GM23338 (cell line): ENCODE measurements at regions not wholly inside any gene's neighbourhood (a gene's known extent, or its start where the extent isn't known, plus 50 kb on each side); places are given as distances from the start of the nearest gene placed in this dataset.

Experiments
- CREB1 ChIP-seq: fragments of 250-450 bp; sonication (Bioruptor Pico); IDR thresholded peaks from 2 replicates; pipeline ENCODE4 v1.5.0; 2020; ENCODE audit warnings: low read depth, mild to moderate bottlenecking, moderate library complexity
- EZH2 ChIP-seq: fragments of 200-600 bp; sonication (generic); IDR thresholded peaks from one replicate; pipeline ENCODE4 v1.8.0; 2017; ENCODE audit warnings: antibody characterized with exemption, mild to moderate bottlenecking, low read depth; ENCODE audit not compliant: unreplicated experiment
- EZH2phosphoT487 ChIP-seq: fragments of 200-600 bp; sonication (generic); IDR thresholded peaks from one replicate; pipeline ENCODE4 v1.8.1; 2018; ENCODE audit warnings: antibody characterized with exemption; ENCODE audit not compliant: unreplicated experiment
- JUNB ChIP-seq: IDR thresholded peaks from one replicate; pipeline ENCODE4 v1.6.1; 2016; ENCODE audit warnings: antibody characterized with exemption; ENCODE audit not compliant: unreplicated experiment
- NANOG ChIP-seq: IDR thresholded peaks from 2 replicates; pipeline ENCODE4 v1.6.1; 2016; ENCODE audit warnings: antibody characterized with exemption, borderline replicate concordance
- POLR2AphosphoS5 ChIP-seq: IDR thresholded peaks from 2 replicates; pipeline ENCODE4 v1.6.1; 2016; ENCODE audit warnings: antibody characterized with exemption, low read depth
- STAT1 ChIP-seq: IDR thresholded peaks from one replicate; pipeline ENCODE4 v1.6.1; 2016; ENCODE audit warnings: antibody characterized with exemption; ENCODE audit not compliant: unreplicated experiment
- ZNF114 ChIP-seq: fragments of 250-450 bp; sonication (Bioruptor Pico); IDR thresholded peaks from 2 replicates; pipeline ENCODE4 v1.5.0; 2020; ENCODE audit warnings: mild to moderate bottlenecking, moderate library complexity
- TF ChIP-seq, protein P1 (sequence below), 2 experiments: fragments of 200-600 bp in 1 of 2; sonication (generic) in 1 of 2; conservative IDR thresholded peaks; 2 replicates each; pipeline versions ENCODE4 v1.5.1 to v1.6.1; 2016 to 2017; ENCODE audit warnings: antibody characterized with exemption in 2 of 2, low read depth in 2 of 2, mild to moderate bottlenecking in 2 of 2, moderate library complexity in 1 of 2
- TF ChIP-seq, protein P2 (sequence below): fragments of 250-450 bp; sonication (Bioruptor Pico); IDR thresholded peaks from 2 replicates; pipeline ENCODE4 v1.5.0; 2020; ENCODE audit warnings: mild to moderate bottlenecking, moderate library complexity
- TF ChIP-seq, protein P3 (sequence below): IDR thresholded peaks from one replicate; pipeline ENCODE4 v1.6.1; 2018; ENCODE audit warnings: antibody characterized with exemption; ENCODE audit not compliant: unreplicated experiment
- TF ChIP-seq, protein P4 (sequence below): IDR thresholded peaks from 2 replicates; pipeline ENCODE4 v1.6.1; 2016; ENCODE audit warnings: antibody characterized with exemption

DNA sequence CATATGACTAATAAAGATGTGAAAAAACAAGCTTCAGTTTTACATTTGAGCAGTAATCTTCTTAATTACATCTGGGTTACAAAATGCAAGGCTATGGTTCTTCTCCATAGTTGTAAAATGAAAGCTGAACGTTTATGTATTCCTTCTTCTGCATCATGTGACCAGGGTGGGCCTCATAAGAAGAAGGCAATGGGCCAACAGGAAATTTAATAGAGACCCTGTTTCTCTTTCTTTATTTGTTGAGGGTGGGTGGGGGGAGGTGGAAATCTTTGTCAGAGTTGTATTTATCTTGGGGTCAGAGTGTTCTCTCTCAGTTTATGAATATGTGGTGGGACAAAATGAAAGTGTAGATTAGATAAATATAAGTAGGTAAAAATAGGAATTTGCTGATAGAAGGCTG, 418.8 kb downstream of the TLE4 start:
- TF ChIP-seq, protein P1, sequence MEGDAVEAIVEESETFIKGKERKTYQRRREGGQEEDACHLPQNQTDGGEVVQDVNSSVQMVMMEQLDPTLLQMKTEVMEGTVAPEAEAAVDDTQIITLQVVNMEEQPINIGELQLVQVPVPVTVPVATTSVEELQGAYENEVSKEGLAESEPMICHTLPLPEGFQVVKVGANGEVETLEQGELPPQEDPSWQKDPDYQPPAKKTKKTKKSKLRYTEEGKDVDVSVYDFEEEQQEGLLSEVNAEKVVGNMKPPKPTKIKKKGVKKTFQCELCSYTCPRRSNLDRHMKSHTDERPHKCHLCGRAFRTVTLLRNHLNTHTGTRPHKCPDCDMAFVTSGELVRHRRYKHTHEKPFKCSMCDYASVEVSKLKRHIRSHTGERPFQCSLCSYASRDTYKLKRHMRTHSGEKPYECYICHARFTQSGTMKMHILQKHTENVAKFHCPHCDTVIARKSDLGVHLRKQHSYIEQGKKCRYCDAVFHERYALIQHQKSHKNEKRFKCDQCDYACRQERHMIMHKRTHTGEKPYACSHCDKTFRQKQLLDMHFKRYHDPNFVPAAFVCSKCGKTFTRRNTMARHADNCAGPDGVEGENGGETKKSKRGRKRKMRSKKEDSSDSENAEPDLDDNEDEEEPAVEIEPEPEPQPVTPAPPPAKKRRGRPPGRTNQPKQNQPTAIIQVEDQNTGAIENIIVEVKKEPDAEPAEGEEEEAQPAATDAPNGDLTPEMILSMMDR (conservative IDR thresholded peaks at IDR 0.05; ENCODE audit: low read depth in 2 of 2), result no peak
- TF ChIP-seq NANOG (no peak), STAT1 (no peak), EZH2 (no peak), JUNB (no peak), POLR2AphosphoS5 (no peak), EZH2phosphoT487 (no peak), ZNF114 (CRISPR knock-in tag) (no peak), CREB1 (CRISPR knock-in tag) (no peak)
- TF ChIP-seq, protein P2, sequence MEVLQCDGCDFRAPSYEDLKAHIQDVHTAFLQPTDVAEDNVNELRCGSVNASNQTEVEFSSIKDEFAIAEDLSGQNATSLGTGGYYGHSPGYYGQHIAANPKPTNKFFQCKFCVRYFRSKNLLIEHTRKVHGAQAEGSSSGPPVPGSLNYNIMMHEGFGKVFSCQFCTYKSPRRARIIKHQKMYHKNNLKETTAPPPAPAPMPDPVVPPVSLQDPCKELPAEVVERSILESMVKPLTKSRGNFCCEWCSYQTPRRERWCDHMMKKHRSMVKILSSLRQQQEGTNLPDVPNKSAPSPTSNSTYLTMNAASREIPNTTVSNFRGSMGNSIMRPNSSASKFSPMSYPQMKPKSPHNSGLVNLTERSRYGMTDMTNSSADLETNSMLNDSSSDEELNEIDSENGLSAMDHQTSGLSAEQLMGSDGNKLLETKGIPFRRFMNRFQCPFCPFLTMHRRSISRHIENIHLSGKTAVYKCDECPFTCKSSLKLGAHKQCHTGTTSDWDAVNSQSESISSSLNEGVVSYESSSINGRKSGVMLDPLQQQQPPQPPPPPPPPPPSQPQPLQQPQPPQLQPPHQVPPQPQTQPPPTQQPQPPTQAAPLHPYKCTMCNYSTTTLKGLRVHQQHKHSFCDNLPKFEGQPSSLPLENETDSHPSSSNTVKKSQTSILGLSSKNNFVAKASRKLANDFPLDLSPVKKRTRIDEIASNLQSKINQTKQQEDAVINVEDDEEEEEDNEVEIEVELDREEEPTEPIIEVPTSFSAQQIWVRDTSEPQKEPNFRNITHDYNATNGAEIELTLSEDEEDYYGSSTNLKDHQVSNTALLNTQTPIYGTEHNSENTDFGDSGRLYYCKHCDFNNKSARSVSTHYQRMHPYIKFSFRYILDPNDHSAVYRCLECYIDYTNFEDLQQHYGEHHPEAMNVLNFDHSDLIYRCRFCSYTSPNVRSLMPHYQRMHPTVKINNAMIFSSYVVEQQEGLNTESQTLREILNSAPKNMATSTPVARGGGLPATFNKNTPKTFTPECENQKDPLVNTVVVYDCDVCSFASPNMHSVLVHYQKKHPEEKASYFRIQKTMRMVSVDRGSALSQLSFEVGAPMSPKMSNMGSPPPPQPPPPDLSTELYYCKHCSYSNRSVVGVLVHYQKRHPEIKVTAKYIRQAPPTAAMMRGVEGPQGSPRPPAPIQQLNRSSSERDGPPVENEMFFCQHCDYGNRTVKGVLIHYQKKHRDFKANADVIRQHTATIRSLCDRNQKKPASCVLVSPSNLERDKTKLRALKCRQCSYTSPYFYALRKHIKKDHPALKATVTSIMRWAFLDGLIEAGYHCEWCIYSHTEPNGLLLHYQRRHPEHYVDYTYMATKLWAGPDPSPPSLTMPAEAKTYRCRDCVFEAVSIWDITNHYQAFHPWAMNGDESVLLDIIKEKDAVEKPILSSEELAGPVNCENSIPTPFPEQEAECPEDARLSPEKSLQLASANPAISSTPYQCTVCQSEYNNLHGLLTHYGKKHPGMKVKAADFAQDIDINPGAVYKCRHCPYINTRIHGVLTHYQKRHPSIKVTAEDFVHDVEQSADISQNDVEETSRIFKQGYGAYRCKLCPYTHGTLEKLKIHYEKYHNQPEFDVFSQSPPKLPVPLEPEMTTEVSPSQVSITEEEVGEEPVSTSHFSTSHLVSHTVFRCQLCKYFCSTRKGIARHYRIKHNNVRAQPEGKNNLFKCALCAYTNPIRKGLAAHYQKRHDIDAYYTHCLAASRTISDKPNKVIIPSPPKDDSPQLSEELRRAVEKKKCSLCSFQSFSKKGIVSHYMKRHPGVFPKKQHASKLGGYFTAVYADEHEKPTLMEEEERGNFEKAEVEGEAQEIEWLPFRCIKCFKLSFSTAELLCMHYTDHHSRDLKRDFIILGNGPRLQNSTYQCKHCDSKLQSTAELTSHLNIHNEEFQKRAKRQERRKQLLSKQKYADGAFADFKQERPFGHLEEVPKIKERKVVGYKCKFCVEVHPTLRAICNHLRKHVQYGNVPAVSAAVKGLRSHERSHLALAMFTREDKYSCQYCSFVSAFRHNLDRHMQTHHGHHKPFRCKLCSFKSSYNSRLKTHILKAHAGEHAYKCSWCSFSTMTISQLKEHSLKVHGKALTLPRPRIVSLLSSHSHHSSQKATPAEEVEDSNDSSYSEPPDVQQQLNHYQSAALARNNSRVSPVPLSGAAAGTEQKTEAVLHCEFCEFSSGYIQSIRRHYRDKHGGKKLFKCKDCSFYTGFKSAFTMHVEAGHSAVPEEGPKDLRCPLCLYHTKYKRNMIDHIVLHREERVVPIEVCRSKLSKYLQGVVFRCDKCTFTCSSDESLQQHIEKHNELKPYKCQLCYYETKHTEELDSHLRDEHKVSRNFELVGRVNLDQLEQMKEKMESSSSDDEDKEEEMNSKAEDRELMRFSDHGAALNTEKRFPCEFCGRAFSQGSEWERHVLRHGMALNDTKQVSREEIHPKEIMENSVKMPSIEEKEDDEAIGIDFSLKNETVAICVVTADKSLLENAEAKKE (CRISPR knock-in tag), result no peak
- TF ChIP-seq, protein P3, sequence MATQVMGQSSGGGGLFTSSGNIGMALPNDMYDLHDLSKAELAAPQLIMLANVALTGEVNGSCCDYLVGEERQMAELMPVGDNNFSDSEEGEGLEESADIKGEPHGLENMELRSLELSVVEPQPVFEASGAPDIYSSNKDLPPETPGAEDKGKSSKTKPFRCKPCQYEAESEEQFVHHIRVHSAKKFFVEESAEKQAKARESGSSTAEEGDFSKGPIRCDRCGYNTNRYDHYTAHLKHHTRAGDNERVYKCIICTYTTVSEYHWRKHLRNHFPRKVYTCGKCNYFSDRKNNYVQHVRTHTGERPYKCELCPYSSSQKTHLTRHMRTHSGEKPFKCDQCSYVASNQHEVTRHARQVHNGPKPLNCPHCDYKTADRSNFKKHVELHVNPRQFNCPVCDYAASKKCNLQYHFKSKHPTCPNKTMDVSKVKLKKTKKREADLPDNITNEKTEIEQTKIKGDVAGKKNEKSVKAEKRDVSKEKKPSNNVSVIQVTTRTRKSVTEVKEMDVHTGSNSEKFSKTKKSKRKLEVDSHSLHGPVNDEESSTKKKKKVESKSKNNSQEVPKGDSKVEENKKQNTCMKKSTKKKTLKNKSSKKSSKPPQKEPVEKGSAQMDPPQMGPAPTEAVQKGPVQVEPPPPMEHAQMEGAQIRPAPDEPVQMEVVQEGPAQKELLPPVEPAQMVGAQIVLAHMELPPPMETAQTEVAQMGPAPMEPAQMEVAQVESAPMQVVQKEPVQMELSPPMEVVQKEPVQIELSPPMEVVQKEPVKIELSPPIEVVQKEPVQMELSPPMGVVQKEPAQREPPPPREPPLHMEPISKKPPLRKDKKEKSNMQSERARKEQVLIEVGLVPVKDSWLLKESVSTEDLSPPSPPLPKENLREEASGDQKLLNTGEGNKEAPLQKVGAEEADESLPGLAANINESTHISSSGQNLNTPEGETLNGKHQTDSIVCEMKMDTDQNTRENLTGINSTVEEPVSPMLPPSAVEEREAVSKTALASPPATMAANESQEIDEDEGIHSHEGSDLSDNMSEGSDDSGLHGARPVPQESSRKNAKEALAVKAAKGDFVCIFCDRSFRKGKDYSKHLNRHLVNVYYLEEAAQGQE, result no peak
- TF ChIP-seq, protein P4, sequence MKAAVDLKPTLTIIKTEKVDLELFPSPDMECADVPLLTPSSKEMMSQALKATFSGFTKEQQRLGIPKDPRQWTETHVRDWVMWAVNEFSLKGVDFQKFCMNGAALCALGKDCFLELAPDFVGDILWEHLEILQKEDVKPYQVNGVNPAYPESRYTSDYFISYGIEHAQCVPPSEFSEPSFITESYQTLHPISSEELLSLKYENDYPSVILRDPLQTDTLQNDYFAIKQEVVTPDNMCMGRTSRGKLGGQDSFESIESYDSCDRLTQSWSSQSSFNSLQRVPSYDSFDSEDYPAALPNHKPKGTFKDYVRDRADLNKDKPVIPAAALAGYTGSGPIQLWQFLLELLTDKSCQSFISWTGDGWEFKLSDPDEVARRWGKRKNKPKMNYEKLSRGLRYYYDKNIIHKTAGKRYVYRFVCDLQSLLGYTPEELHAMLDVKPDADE, result no peak
